Activated CD4-positive, alpha-beta T cell treated with anti-CD3 and anti-CD28 coated beads, Interleukin-2, amount 10 ng/mL, durations not matched to agents 7 days and 5 days (primary cell): ENCODE measurements at regions not wholly inside any gene's neighbourhood (a gene's known extent, or its start where the extent isn't known, plus 50 kb on each side); places are given as distances from the start of the nearest gene placed in this dataset.
"Not testable (repeated sequence)": the region's sequence is repeated elsewhere in the genome, so short reads cannot be mapped to it uniquely, and the experiment has no call there.

Experiments used
- CTCF ChIA-PET: fragments of 350-600 bp; sonication (Branson Sonifier 250); formaldehyde crosslinking; loops from one replicate; lab custom pipeline; 2021; ENCODE audit warnings: antibody characterized with exemption; lab: Charles Lee
- POLR2A ChIA-PET: fragments of 350-600 bp; sonication (Branson Sonifier 250); formaldehyde crosslinking; loops from one replicate; lab custom pipeline; 2021; ENCODE audit warnings: antibody characterized with exemption; lab: Charles Lee
- DNase-seq: peaks from one replicate; pipeline ENCODE4 v3.0.0-alpha.2; 2020
- H3K27ac Mint-ChIP-seq: one replicate; pipeline ENCODE4 v1.8.0; 2021; ENCODE audit warnings: mild to moderate bottlenecking, moderate library complexity, mixed read lengths
- H3K27me3 Mint-ChIP-seq: one replicate; pipeline ENCODE4 v1.8.0; 2021; ENCODE audit warnings: mixed read lengths
- H3K36me3 Mint-ChIP-seq: one replicate; pipeline ENCODE4 v1.8.0; 2021; ENCODE audit warnings: low read depth, mixed read lengths
- H3K4me1 Mint-ChIP-seq: one replicate; pipeline ENCODE4 v1.8.0; 2021; ENCODE audit warnings: mixed read lengths
- H3K4me3 Mint-ChIP-seq: one replicate; pipeline ENCODE4 v1.8.0; 2021; ENCODE audit warnings: mild to moderate bottlenecking, moderate library complexity, mixed read lengths
- H3K9me3 Mint-ChIP-seq: one replicate; pipeline ENCODE4 v1.8.0; 2021; ENCODE audit warnings: mixed read lengths

GRCh38 chr2:193267496-193268002, 1072.8 kb upstream of the TMEFF2 start:
- H3K9me3 Mint-ChIP-seq = no peaks in the 10 kb centered on the region
- DNase-seq = no peak
- H3K36me3 Mint-ChIP-seq = no peaks in the 10 kb centered on the region
- ChIA-PET CTCF (no interaction called here), POLR2A (no interaction called here)
- no peak overlapping the region for H3K27ac Mint-ChIP-seq
- no peaks in the 10 kb centered on the region for H3K27me3 Mint-ChIP-seq
- no peaks in the 10 kb centered on the region for H3K4me1 Mint-ChIP-seq
- H3K4me3 Mint-ChIP-seq = no peak overlapping the region

GRCh38 chr2:193253014-193253530, 1058.3 kb upstream of the TMEFF2 start:
- Mint-ChIP-seq H3K27me3 (no peaks in the 10 kb centered on the region), H3K36me3 (no peaks in the 10 kb centered on the region), H3K9me3 (no peaks in the 10 kb centered on the region), H3K27ac (no peak overlapping the region), H3K4me1 (no peaks in the 10 kb centered on the region), H3K4me3 (no peak overlapping the region)
- no peak for DNase-seq
- ChIA-PET CTCF (no interaction called here), POLR2A (no interaction called here)

GRCh38 chr2:193251909-193252308, 1057.2 kb upstream of the TMEFF2 start:
- Mint-ChIP-seq H3K27me3 (no peaks in the 10 kb centered on the region), H3K36me3 (no peaks in the 10 kb centered on the region)
- POLR2A ChIA-PET = no interaction called here

GRCh38 chr2:193250389-193250788, 1055.7 kb upstream of the TMEFF2 start:
- ChIA-PET POLR2A (no interaction called here), CTCF (no interaction called here)
- no peaks in the 10 kb centered on the region for H3K9me3 Mint-ChIP-seq
- no peak overlapping the region for H3K27ac Mint-ChIP-seq
- no peaks in the 10 kb centered on the region for H3K27me3 Mint-ChIP-seq
- H3K4me1 Mint-ChIP-seq = no peaks in the 10 kb centered on the region
- H3K36me3 Mint-ChIP-seq = no peaks in the 10 kb centered on the region
- H3K4me3 Mint-ChIP-seq = no peak overlapping the region
- no peak for DNase-seq

More at GRCh38 chr2:193251909-193252308, 1057.2 kb upstream of the TMEFF2 start:
- Mint-ChIP-seq H3K4me1 (no peaks in the 10 kb centered on the region), H3K9me3 (no peaks in the 10 kb centered on the region), H3K4me3 (no peak overlapping the region), H3K27ac (no peak overlapping the region)
- DNase-seq = no peak
- CTCF ChIA-PET = no interaction called here

- no peaks in the 10 kb centered on the region for H3K27me3 Mint-ChIP-seq
- CTCF ChIA-PET = no interaction called here
- H3K4me3 Mint-ChIP-seq = no peak overlapping the region
- no peak overlapping the region for H3K27ac Mint-ChIP-seq
- POLR2A ChIA-PET = no interaction called here
- H3K4me1 Mint-ChIP-seq = no peaks in the 10 kb centered on the region
- no peaks in the 10 kb centered on the region for H3K36me3 Mint-ChIP-seq
- no peak for DNase-seq
- H3K9me3 Mint-ChIP-seq = no peaks in the 10 kb centered on the region
These were observed 1046.0 kb upstream of the TMEFF2 start for GRCh38 chr2:193240752-193241151.

GRCh38 chr2:193231634-193232033, 1036.9 kb upstream of the TMEFF2 start:
- no peaks in the 10 kb centered on the region for H3K36me3 Mint-ChIP-seq
- CTCF ChIA-PET = no interaction called here
- POLR2A ChIA-PET = no interaction called here

GRCh38 chr2:193228276-193228675, 1033.5 kb upstream of the TMEFF2 start:
- no peak overlapping the region for H3K4me3 Mint-ChIP-seq
- ChIA-PET POLR2A (no interaction called here), CTCF (no interaction called here)
- no peak for DNase-seq
- no peaks in the 10 kb centered on the region for H3K4me1 Mint-ChIP-seq
- H3K27me3 Mint-ChIP-seq = no peaks in the 10 kb centered on the region
- no peaks in the 10 kb centered on the region for H3K36me3 Mint-ChIP-seq
- H3K27ac Mint-ChIP-seq = no peak overlapping the region
- no peaks in the 10 kb centered on the region for H3K9me3 Mint-ChIP-seq

More at GRCh38 chr2:193231634-193232033, 1036.9 kb upstream of the TMEFF2 start:
- DNase-seq = no peak
- Mint-ChIP-seq H3K27ac (no peak overlapping the region), H3K4me3 (no peak overlapping the region), H3K27me3 (no peaks in the 10 kb centered on the region), H3K9me3 (no peaks in the 10 kb centered on the region), H3K4me1 (no peaks in the 10 kb centered on the region)

GRCh38 chr2:193222454-193222853, 1027.7 kb upstream of the TMEFF2 start:
- no peaks in the 10 kb centered on the region for H3K9me3 Mint-ChIP-seq
- no peaks in the 10 kb centered on the region for H3K36me3 Mint-ChIP-seq
- DNase-seq = no peak
- no peak overlapping the region for H3K27ac Mint-ChIP-seq
- H3K4me3 Mint-ChIP-seq = no peak overlapping the region
- CTCF ChIA-PET = no interaction called here
- no peaks in the 10 kb centered on the region for H3K4me1 Mint-ChIP-seq
- POLR2A ChIA-PET = no interaction called here
- no peaks in the 10 kb centered on the region for H3K27me3 Mint-ChIP-seq

GRCh38 chr2:193219413-193219812, 1024.7 kb upstream of the TMEFF2 start:
- ChIA-PET CTCF (no interaction called here), POLR2A (no interaction called here)
- no peaks in the 10 kb centered on the region for H3K27me3 Mint-ChIP-seq
- H3K27ac Mint-ChIP-seq = no peak overlapping the region
- DNase-seq = no peak
- H3K4me1 Mint-ChIP-seq = no peaks in the 10 kb centered on the region
- H3K9me3 Mint-ChIP-seq = no peaks in the 10 kb centered on the region
- no peak overlapping the region for H3K4me3 Mint-ChIP-seq
- H3K36me3 Mint-ChIP-seq = no peaks in the 10 kb centered on the region

- Mint-ChIP-seq H3K4me1 (no peaks in the 10 kb centered on the region), H3K9me3 (no peaks in the 10 kb centered on the region), H3K27ac (no peak overlapping the region), H3K4me3 (no peak overlapping the region), H3K36me3 (no peaks in the 10 kb centered on the region), H3K27me3 (no peaks in the 10 kb centered on the region)
- ChIA-PET POLR2A (no interaction called here), CTCF (no interaction called here)
- DNase-seq = no peak
These were observed 1006.9 kb upstream of the TMEFF2 start for GRCh38 chr2:193201583-193201982.

GRCh38 chr2:193199322-193199721, 1004.6 kb upstream of the TMEFF2 start:
- Mint-ChIP-seq H3K9me3 (no peaks in the 10 kb centered on the region), H3K4me1 (no peaks in the 10 kb centered on the region), H3K4me3 (no peak overlapping the region), H3K36me3 (no peaks in the 10 kb centered on the region), H3K27ac (no peak overlapping the region), H3K27me3 (no peaks in the 10 kb centered on the region)
- ChIA-PET CTCF (no interaction called here), POLR2A (no interaction called here)
- DNase-seq = no peak

- H3K9me3 Mint-ChIP-seq = no peaks in the 10 kb centered on the region
- CTCF ChIA-PET = no interaction called here
- H3K36me3 Mint-ChIP-seq = no peaks in the 10 kb centered on the region
- no peaks in the 10 kb centered on the region for H3K27me3 Mint-ChIP-seq
- H3K4me3 Mint-ChIP-seq = no peak overlapping the region
- POLR2A ChIA-PET = no interaction called here
- no peak for DNase-seq
- no peak overlapping the region for H3K27ac Mint-ChIP-seq
- peaks cover 6% of the 10 kb centered on the region for H3K4me1 Mint-ChIP-seq
These were observed 993.1 kb upstream of the TMEFF2 start for GRCh38 chr2:193187816-193188215.

- DNase-seq, H3K9me3 Mint-ChIP-seq, H3K36me3 Mint-ChIP-seq, CTCF ChIA-PET, H3K27ac Mint-ChIP-seq, H3K27me3 Mint-ChIP-seq, H3K4me3 Mint-ChIP-seq, H3K4me1 Mint-ChIP-seq, POLR2A ChIA-PET: not testable (repeated sequence)
These were observed 976.2 kb upstream of the TMEFF2 start for GRCh38 chr2:193170981-193171380.

- Mint-ChIP-seq H3K36me3 (no peaks in the 10 kb centered on the region), H3K4me1 (no peaks in the 10 kb centered on the region), H3K27ac (no peak overlapping the region), H3K9me3 (no peaks in the 10 kb centered on the region), H3K4me3 (no peak overlapping the region), H3K27me3 (no peaks in the 10 kb centered on the region)
- CTCF ChIA-PET = no interaction called here
- DNase-seq = no peak
- POLR2A ChIA-PET = no interaction called here
These were observed 961.7 kb upstream of the TMEFF2 start for GRCh38 chr2:193156480-193156879.
